ENCODE measurements at regions not wholly inside any gene's neighbourhood (a gene's known extent, or its start where the extent isn't known, plus 50 kb on each side); places are given as distances from the start of the nearest gene placed in this dataset.

GRCh38 chr11:97502201-97502600 lies 1112.4 kb downstream of the JRKL start:
- TF ChIP-seq, protein P1, sequence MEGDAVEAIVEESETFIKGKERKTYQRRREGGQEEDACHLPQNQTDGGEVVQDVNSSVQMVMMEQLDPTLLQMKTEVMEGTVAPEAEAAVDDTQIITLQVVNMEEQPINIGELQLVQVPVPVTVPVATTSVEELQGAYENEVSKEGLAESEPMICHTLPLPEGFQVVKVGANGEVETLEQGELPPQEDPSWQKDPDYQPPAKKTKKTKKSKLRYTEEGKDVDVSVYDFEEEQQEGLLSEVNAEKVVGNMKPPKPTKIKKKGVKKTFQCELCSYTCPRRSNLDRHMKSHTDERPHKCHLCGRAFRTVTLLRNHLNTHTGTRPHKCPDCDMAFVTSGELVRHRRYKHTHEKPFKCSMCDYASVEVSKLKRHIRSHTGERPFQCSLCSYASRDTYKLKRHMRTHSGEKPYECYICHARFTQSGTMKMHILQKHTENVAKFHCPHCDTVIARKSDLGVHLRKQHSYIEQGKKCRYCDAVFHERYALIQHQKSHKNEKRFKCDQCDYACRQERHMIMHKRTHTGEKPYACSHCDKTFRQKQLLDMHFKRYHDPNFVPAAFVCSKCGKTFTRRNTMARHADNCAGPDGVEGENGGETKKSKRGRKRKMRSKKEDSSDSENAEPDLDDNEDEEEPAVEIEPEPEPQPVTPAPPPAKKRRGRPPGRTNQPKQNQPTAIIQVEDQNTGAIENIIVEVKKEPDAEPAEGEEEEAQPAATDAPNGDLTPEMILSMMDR (IDR thresholded peaks at IDR 0.05), result no peak
- TF ChIP-seq POLR2A (IDR thresholded peaks at IDR 0.05) (no peak), POLR2AphosphoS5 (IDR thresholded peaks at IDR 0.05) (no peak), EP300 (IDR thresholded peaks at IDR 0.05; ENCODE audit: low read depth) (no peak)
